Testis (tissue), 2 donors: ENCODE measurements at regions not wholly inside any gene's neighbourhood (a gene's known extent, or its start where the extent isn't known, plus 50 kb on each side); places are given as distances from the start of the nearest gene placed in this dataset.
"Not testable (repeated sequence)": the region's sequence is repeated elsewhere in the genome, so short reads cannot be mapped to it uniquely, and the experiment has no call there.

Source experiments
- CTCF ChIP-seq, 3 experiments: fragments of 450-650 bp in 2 of 3; fragments of 200-600 bp in 1 of 3; sonication (generic) in 1 of 3; IDR thresholded peaks; one replicate each; pipeline ENCODE4 v1.5.1; 2016 to 2019; ENCODE audit warnings: antibody characterized with exemption in 3 of 3, mild to moderate bottlenecking in 2 of 3, moderate library complexity in 1 of 3
- POLR2A ChIP-seq: fragments of 450-650 bp; IDR thresholded peaks from one replicate; pipeline ENCODE4 v1.6.1; 2017; ENCODE audit warnings: antibody characterized with exemption, mild to moderate bottlenecking, moderate library complexity

GRCh38 chr7:5121256-5121655, 68.8 kb upstream of the WIPI2 start:
- TF ChIP-seq CTCF (IDR thresholded peaks at IDR 0.05); POLR2A: not testable (repeated sequence)
